GM12891 (cell line): ENCODE measurements at regions not wholly inside any gene's neighbourhood (a gene's known extent, or its start where the extent isn't known, plus 50 kb on each side); places are given as distances from the start of the nearest gene placed in this dataset.

Source experiments
- PAX5 ChIP-seq: IDR thresholded peaks from 2 replicates; pipeline ENCODE4 v1.6.1; 2011; ENCODE audit warnings: low read length, moderate library complexity, mild to moderate bottlenecking; ENCODE audit not compliant: insufficient read depth, severe bottlenecking
- POLR2A ChIP-seq: IDR thresholded peaks from 2 replicates; pipeline ENCODE4 v1.6.1; 2011; ENCODE audit warnings: low read depth, low read length, control low read depth
- POLR2AphosphoS5 ChIP-seq: IDR thresholded peaks from 2 replicates; pipeline ENCODE4 v1.6.1; 2011; ENCODE audit warnings: low read depth, low read length, control low read depth
- POU2F2 ChIP-seq: IDR thresholded peaks from 2 replicates; pipeline ENCODE4 v1.6.1; 2011; ENCODE audit warnings: low read depth, mild to moderate bottlenecking, control low read depth, low read length, moderate library complexity
- SPI1 ChIP-seq: IDR thresholded peaks from 2 replicates; pipeline ENCODE4 v1.6.1; 2011; ENCODE audit warnings: low read depth, low read length, control low read depth
- TAF1 ChIP-seq: IDR thresholded peaks from 2 replicates; pipeline ENCODE4 v1.6.1; 2011; ENCODE audit warnings: low read depth, low read length, control low read depth

DNA sequence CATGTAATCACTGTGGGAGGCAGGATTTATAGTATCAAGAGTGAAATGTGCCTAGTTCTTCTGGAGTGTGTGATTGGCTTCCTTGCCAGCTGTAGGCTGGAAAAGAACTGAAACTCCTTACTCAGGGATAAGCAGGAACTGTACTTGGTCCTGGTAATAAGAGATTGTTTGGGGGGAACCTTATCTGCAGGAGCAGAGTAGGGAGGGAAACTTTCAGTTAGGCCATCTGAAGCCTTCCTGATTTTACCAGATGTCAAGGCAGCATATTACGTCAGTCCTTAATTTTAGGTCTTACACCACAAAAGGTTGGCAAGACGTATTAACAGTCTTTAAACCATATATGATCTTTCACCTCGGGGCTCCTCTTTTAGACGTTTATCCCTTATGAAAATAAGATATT lies 231.5 kb upstream of the FMR1 start:
- TF ChIP-seq SPI1 (no peak), POLR2A (no peak), POLR2AphosphoS5 (no peak), TAF1 (no peak), PAX5 (no peak), POU2F2 (no peak)
